ENCODE measurements at regions not wholly inside any gene's neighbourhood (a gene's known extent, or its start where the extent isn't known, plus 50 kb on each side); places are given as distances from the start of the nearest gene placed in this dataset.

DNA sequence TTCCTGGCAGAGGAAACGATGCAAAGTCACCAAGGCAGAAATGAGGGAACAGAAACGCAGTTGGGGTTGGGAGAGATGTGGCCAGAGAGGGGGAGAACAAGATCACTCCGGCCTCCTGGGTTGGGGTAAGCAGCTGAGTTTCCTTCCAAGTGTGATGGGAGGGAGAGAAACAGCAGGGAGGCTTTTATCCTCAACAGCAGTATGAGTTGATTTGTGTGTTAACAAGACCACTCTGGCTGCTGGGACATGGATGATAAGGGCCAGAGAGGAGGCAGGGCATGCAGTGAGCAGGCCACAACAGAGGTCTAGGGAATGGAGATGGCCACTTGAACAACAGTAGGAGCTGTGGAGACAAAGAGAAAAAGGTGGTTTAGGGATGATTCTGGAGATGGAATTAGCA lies 66.8 kb downstream of the GLRX5 start:
- TF ChIP-seq, protein P1, sequence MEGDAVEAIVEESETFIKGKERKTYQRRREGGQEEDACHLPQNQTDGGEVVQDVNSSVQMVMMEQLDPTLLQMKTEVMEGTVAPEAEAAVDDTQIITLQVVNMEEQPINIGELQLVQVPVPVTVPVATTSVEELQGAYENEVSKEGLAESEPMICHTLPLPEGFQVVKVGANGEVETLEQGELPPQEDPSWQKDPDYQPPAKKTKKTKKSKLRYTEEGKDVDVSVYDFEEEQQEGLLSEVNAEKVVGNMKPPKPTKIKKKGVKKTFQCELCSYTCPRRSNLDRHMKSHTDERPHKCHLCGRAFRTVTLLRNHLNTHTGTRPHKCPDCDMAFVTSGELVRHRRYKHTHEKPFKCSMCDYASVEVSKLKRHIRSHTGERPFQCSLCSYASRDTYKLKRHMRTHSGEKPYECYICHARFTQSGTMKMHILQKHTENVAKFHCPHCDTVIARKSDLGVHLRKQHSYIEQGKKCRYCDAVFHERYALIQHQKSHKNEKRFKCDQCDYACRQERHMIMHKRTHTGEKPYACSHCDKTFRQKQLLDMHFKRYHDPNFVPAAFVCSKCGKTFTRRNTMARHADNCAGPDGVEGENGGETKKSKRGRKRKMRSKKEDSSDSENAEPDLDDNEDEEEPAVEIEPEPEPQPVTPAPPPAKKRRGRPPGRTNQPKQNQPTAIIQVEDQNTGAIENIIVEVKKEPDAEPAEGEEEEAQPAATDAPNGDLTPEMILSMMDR (conservative IDR thresholded peaks at IDR 0.05; ENCODE audit: low read depth, low read length) = no peak
- TF ChIP-seq, protein P2, sequence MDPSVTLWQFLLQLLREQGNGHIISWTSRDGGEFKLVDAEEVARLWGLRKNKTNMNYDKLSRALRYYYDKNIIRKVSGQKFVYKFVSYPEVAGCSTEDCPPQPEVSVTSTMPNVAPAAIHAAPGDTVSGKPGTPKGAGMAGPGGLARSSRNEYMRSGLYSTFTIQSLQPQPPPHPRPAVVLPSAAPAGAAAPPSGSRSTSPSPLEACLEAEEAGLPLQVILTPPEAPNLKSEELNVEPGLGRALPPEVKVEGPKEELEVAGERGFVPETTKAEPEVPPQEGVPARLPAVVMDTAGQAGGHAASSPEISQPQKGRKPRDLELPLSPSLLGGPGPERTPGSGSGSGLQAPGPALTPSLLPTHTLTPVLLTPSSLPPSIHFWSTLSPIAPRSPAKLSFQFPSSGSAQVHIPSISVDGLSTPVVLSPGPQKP (IDR thresholded peaks at IDR 0.05; ENCODE audit: borderline replicate concordance, low read depth, low read length) = no peak
- TF ChIP-seq RFX5 (IDR thresholded peaks at IDR 0.05; ENCODE audit: low read depth, low read length) (no peak), POLR2A (IDR thresholded peaks at IDR 0.05; ENCODE audit: low read depth, low read length) (no peak)

All from IMR-90 (cell line).